GM23248 (cell line): ENCODE measurements at regions not wholly inside any gene's neighbourhood (a gene's known extent, or its start where the extent isn't known, plus 50 kb on each side); places are given as distances from the start of the nearest gene placed in this dataset.

Experiments
- DNase-seq: peaks from one replicate; pipeline ENCODE4 v3.0.0-alpha.2; 2015
- H2AFZ ChIP-seq: fragments of 200-600 bp; sonication (generic); 2 replicates; pipeline ENCODE4 v1.6.1; 2016; ENCODE audit warnings: antibody characterized with exemption
- H3F3A ChIP-seq: fragments of 200-600 bp; sonication (generic); 2 replicates; pipeline ENCODE4 v1.6.1; 2016; ENCODE audit warnings: mild to moderate bottlenecking, antibody characterized with exemption, mixed run types; ENCODE audit not compliant: insufficient read depth
- H3K27ac ChIP-seq: fragments of 200-600 bp; sonication (generic); 2 replicates; pipeline ENCODE4 v1.5.1; 2016; ENCODE audit warnings: mild to moderate bottlenecking
- H3K27me3 ChIP-seq: fragments of 200-600 bp; sonication (generic); replicated peaks from 2 replicates; pipeline ENCODE4 v1.6.1; 2016; ENCODE audit warnings: mild to moderate bottlenecking; ENCODE audit not compliant: insufficient read depth
- H3K36me3 ChIP-seq: fragments of 200-600 bp; sonication (generic); 2 replicates; pipeline ENCODE4 v1.6.1; 2016; ENCODE audit warnings: low read depth, mild to moderate bottlenecking
- H3K4me1 ChIP-seq: fragments of 200-600 bp; sonication (generic); 2 replicates; pipeline ENCODE4 v1.6.1; 2016; ENCODE audit warnings: mild to moderate bottlenecking; ENCODE audit not compliant: insufficient read depth
- H3K4me2 ChIP-seq: fragments of 200-600 bp; sonication (generic); one replicate; pipeline ENCODE4 v1.6.1; 2016; ENCODE audit warnings: mild to moderate bottlenecking; ENCODE audit not compliant: unreplicated experiment
- H3K4me3 ChIP-seq: fragments of 200-600 bp; sonication (generic); 2 replicates; pipeline ENCODE4 v1.5.1; 2016; ENCODE audit warnings: mild to moderate bottlenecking
- H3K79me2 ChIP-seq: fragments of 200-600 bp; sonication (generic); 2 replicates; pipeline ENCODE4 v1.6.1; 2016; ENCODE audit warnings: mild to moderate bottlenecking; ENCODE audit not compliant: insufficient read depth
- H3K9ac ChIP-seq: fragments of 200-600 bp; sonication (generic); 2 replicates; pipeline ENCODE4 v1.6.1; 2016; ENCODE audit warnings: mild to moderate bottlenecking
- H3K9me2 ChIP-seq: fragments of 200-600 bp; sonication (generic); 2 replicates; pipeline ENCODE4 v1.6.1; 2016; ENCODE audit warnings: mixed run types, mild to moderate bottlenecking, moderate library complexity; ENCODE audit not compliant: insufficient read depth
- H3K9me3 ChIP-seq: fragments of 200-600 bp; sonication (generic); one replicate; pipeline ENCODE4 v1.6.1; 2017; ENCODE audit warnings: low read depth
- H4K20me1 ChIP-seq: fragments of 200-600 bp; sonication (generic); 2 replicates; pipeline ENCODE4 v1.6.0; 2016; ENCODE audit not compliant: insufficient read depth
- EZH2 ChIP-seq: fragments of 200-600 bp; sonication (generic); IDR thresholded peaks from 2 replicates; pipeline ENCODE4 v1.6.1; 2018; ENCODE audit warnings: antibody characterized with exemption, mild to moderate bottlenecking; ENCODE audit not compliant: insufficient read depth, poor library complexity, severe bottlenecking
- EZH2phosphoT487 ChIP-seq: fragments of 200-600 bp; sonication (generic); IDR thresholded peaks from 2 replicates; pipeline ENCODE4 v1.6.1; 2018; ENCODE audit warnings: antibody characterized with exemption, moderate library complexity, mild to moderate bottlenecking, low read depth; ENCODE audit not compliant: insufficient read depth
- WGBS, 2 experiments: methylation state at CpG; one replicate each; pipeline ENCODE4 v1.1.6; 2015 to 2017; ENCODE audit warnings: low lambda C conversion rate in 2 of 2, low coverage in 1 of 2; ENCODE audit errors: missing lambda C conversion rate in 2 of 2; 5-methylcytosine and 5-hydroxymethylcytosine counted together
- in situ Hi-C: fragments of 300-500 bp; cut with MboI; formaldehyde crosslinking; loops from 2 replicates; pipeline ENCODE4 v1.15.0; 2020

GRCh38 chr2:128424406-128425171 is 105.9 kb upstream of the HS6ST1 start:
- no peaks in the 10 kb centered on the region for H3K9me3 ChIP-seq
- no peak overlapping the region for H3K9ac ChIP-seq
- in situ Hi-C loops: no loop called here
- H2AFZ ChIP-seq: no peak overlapping the region
- no peak overlapping the region for H3K4me3 ChIP-seq
- peaks cover 22% of the 10 kb centered on the region for H3F3A ChIP-seq
- no peak overlapping the region for H3K4me2 ChIP-seq
- TF ChIP-seq EZH2 (no peak), EZH2phosphoT487 (no peak)
- peak; percentile 47 for DNase-seq
- no peaks in the 10 kb centered on the region for H3K9me2 ChIP-seq
- H3K27me3 ChIP-seq: no peaks in the 10 kb centered on the region
- H3K27ac ChIP-seq: no peak overlapping the region
- H3K36me3 ChIP-seq: no peaks in the 10 kb centered on the region
- H3K79me2 ChIP-seq: no peaks in the 10 kb centered on the region
- H4K20me1 ChIP-seq: no peaks in the 10 kb centered on the region
- 53% methylated on average over 11 of the region's 11 CpGs for WGBS, 2 experiments
- peaks cover 20% of the 10 kb centered on the region for H3K4me1 ChIP-seq

- Histone ChIP-seq H2AFZ (no peak overlapping the region), H3K9me2 (no peaks in the 10 kb centered on the region), H3K79me2 (no peaks in the 10 kb centered on the region), H4K20me1 (no peaks in the 10 kb centered on the region), H3K27me3 (no peaks in the 10 kb centered on the region), H3K4me1 (peaks cover 20% of the 10 kb centered on the region), H3K4me3 (no peak overlapping the region), H3K9ac (no peak overlapping the region), H3K4me2 (no peak overlapping the region), H3K27ac (no peak overlapping the region), H3K9me3 (peaks cover 4% of the 10 kb centered on the region), H3K36me3 (no peaks in the 10 kb centered on the region), H3F3A (peaks cover 17% of the 10 kb centered on the region)
- DNase-seq: no peak
- WGBS, 2 experiments: 88 to 90% methylated on average over 7 to 8 of the region's 8 CpGs
- in situ Hi-C loops: no loop called here
- TF ChIP-seq EZH2: no peak
- no peak for TF ChIP-seq EZH2phosphoT487
These were observed 106.5 kb upstream of the HS6ST1 start for GRCh38 chr2:128425216-128425615.

- 92 to 94% methylated on average over 15 of the region's 15 CpGs for WGBS, 2 experiments
- no peaks in the 10 kb centered on the region for H4K20me1 ChIP-seq
- H3K79me2 ChIP-seq: no peaks in the 10 kb centered on the region
- DNase-seq: no peak
- H3K36me3 ChIP-seq: no peaks in the 10 kb centered on the region
- peaks cover 1% of the 10 kb centered on the region; the same call in 1 of the 2 replicates for H3K9me2 ChIP-seq
- no peak overlapping the region for H3K4me3 ChIP-seq
- in situ Hi-C loops: no loop called here
- no peak overlapping the region for H3K9ac ChIP-seq
- H3K27me3 ChIP-seq: no peaks in the 10 kb centered on the region
- peaks cover 17% of the 10 kb centered on the region for H3F3A ChIP-seq
- peaks cover 4% of the 10 kb centered on the region for H3K9me3 ChIP-seq
- H2AFZ ChIP-seq: no peak overlapping the region
- TF ChIP-seq EZH2 (no peak), EZH2phosphoT487 (no peak)
- H3K4me2 ChIP-seq: no peak overlapping the region
- H3K27ac ChIP-seq: no peak overlapping the region
- H3K4me1 ChIP-seq: peaks cover 20% of the 10 kb centered on the region
These were observed 107.3 kb upstream of the HS6ST1 start for GRCh38 chr2:128425731-128426620.

GRCh38 chr2:128427413-128427755 is 108.7 kb upstream of the HS6ST1 start:
- H2AFZ ChIP-seq: no peak overlapping the region
- DNase-seq: no peak

More at GRCh38 chr2:128427413-128427755, 108.7 kb upstream of the HS6ST1 start:
- in situ Hi-C loops: no loop called here
- TF ChIP-seq EZH2phosphoT487: no peak
- no peak for TF ChIP-seq EZH2
- Histone ChIP-seq H3K27me3 (no peaks in the 10 kb centered on the region), H3K9me3 (peaks cover 4% of the 10 kb centered on the region), H3K9me2 (peaks cover 3% of the 10 kb centered on the region; the same call in 1 of the 2 replicates), H3K4me2 (no peak overlapping the region), H3K9ac (no peak overlapping the region), H3K4me1 (peaks cover 10% of the 10 kb centered on the region), H3K4me3 (no peak overlapping the region), H4K20me1 (no peaks in the 10 kb centered on the region), H3K27ac (no peak overlapping the region), H3K79me2 (no peaks in the 10 kb centered on the region), H3F3A (peaks cover 12% of the 10 kb centered on the region), H3K36me3 (no peaks in the 10 kb centered on the region)
- WGBS, 2 experiments: 85 to 86% methylated on average over 5 of the region's 5 CpGs
